ENCODE measurements at regions not wholly inside any gene's neighbourhood (a gene's known extent, or its start where the extent isn't known, plus 50 kb on each side); places are given as distances from the start of the nearest gene placed in this dataset.

- WGBS, 5 donors = 91 to 97% (median 93%) methylated on average over 7 to 8 of the region's 8 CpGs
- Histone ChIP-seq H3K36me3 (no peaks in the 10 kb centered on the region), H3K4me1 (no peaks in the 10 kb centered on the region), H3K27ac (no peak overlapping the region), H3K9me3 (peaks cover 0 to 4% (median 0%) of the 10 kb centered on the region in 4 donors), H3K27me3 (no peaks in the 10 kb centered on the region), H3K4me3 (no peak overlapping the region)
- intact Hi-C loops (cut with DNase I; ENCODE audit: low total_unique reads) = no loop called here
- DNase-seq = no peak
- TF ChIP-seq POLR2A (IDR thresholded peaks at IDR 0.05) (no peak), POLR2AphosphoS5 (IDR thresholded peaks at IDR 0.05) (no peak), CTCF (IDR thresholded peaks at IDR 0.05) (no peak), EP300 (IDR thresholded peaks at IDR 0.05) (no peak)
Observed at GRCh38 chr7:57071-57470, 135.3 kb upstream of the FAM20C start.

GRCh38 chr7:57482-58255 is 134.7 kb upstream of the FAM20C start:
- no peak for DNase-seq
- Histone ChIP-seq H3K9me3 (peaks cover 0 to 4% (median 0%) of the 10 kb centered on the region in 4 donors), H3K4me1 (no peaks in the 10 kb centered on the region), H3K27me3 (no peaks in the 10 kb centered on the region), H3K4me3 (no peak overlapping the region), H3K27ac (no peak overlapping the region), H3K36me3 (no peaks in the 10 kb centered on the region)
- 65 to 79% (median 71%) methylated on average over 9 of the region's 9 CpGs for WGBS, 5 donors
- intact Hi-C loops (cut with DNase I; ENCODE audit: low total_unique reads) = no loop called here
- TF ChIP-seq CTCF (IDR thresholded peaks at IDR 0.05) = no peak
- no peak for TF ChIP-seq POLR2A (IDR thresholded peaks at IDR 0.05)
- TF ChIP-seq EP300 (IDR thresholded peaks at IDR 0.05) = no peak
- no peak for TF ChIP-seq POLR2AphosphoS5 (IDR thresholded peaks at IDR 0.05)

- WGBS, 5 donors = 82 to 90% (median 84%) methylated on average over 7 of the region's 7 CpGs
- TF ChIP-seq EP300 (IDR thresholded peaks at IDR 0.05) (no peak), POLR2A (IDR thresholded peaks at IDR 0.05) (no peak), CTCF (IDR thresholded peaks at IDR 0.05) (no peak), POLR2AphosphoS5 (IDR thresholded peaks at IDR 0.05) (no peak)
- Histone ChIP-seq H3K4me1 (peaks cover 0 to 1% (median 0%) of the 10 kb centered on the region in 4 donors), H3K4me3 (no peak overlapping the region), H3K27me3 (no peaks in the 10 kb centered on the region), H3K27ac (no peak overlapping the region), H3K9me3 (peaks cover 0 to 4% (median 0%) of the 10 kb centered on the region in 4 donors), H3K36me3 (no peaks in the 10 kb centered on the region)
- no peak for DNase-seq
- intact Hi-C loops (cut with DNase I; ENCODE audit: low total_unique reads) = no loop called here
Observed at GRCh38 chr7:58316-58715, 134.1 kb upstream of the FAM20C start.

GRCh38 chr7:59079-60016 is 133.0 kb upstream of the FAM20C start:
- intact Hi-C loops (cut with DNase I; ENCODE audit: low total_unique reads) = no loop called here
- 72 to 79% (median 75%) methylated on average over 16 of the region's 16 CpGs for WGBS, 5 donors
- Histone ChIP-seq H3K36me3 (no peaks in the 10 kb centered on the region), H3K9me3 (no peaks in the 10 kb centered on the region), H3K27me3 (no peaks in the 10 kb centered on the region), H3K4me3 (no peak overlapping the region), H3K4me1 (peaks cover 0 to 12% (median 0%) of the 10 kb centered on the region in 4 donors), H3K27ac (no peak overlapping the region)
- TF ChIP-seq CTCF (IDR thresholded peaks at IDR 0.05) (no peak), POLR2A (IDR thresholded peaks at IDR 0.05) (no peak), POLR2AphosphoS5 (IDR thresholded peaks at IDR 0.05) (no peak), EP300 (IDR thresholded peaks at IDR 0.05) (no peak)
- DNase-seq = no peak
